ENCODE measurements at regions not wholly inside any gene's neighbourhood (a gene's known extent, or its start where the extent isn't known, plus 50 kb on each side); places are given as distances from the start of the nearest gene placed in this dataset.

- TF ChIP-seq POLR2A (IDR thresholded peaks at IDR 0.05) = no peak
- TF ChIP-seq CTCF (IDR thresholded peaks at IDR 0.05 in 8 of 11, conservative IDR thresholded peaks at IDR 0.05 in 3 of 11) = no peak
- TF ChIP-seq POLR2AphosphoS5 (IDR thresholded peaks at IDR 0.05) = no peak
Observed at GRCh38 chr12:58728397-58728796, 191.9 kb downstream of the LRIG3 start.

Measured in spleen (tissue), 7 donors.